Activated CD4-positive, alpha-beta memory T cell treated with anti-CD3 and anti-CD28 coated beads, Interleukin-2, amount 10 ng/mL, durations not matched to agents 7 days and 5 days (primary cell): ENCODE measurements at regions not wholly inside any gene's neighbourhood (a gene's known extent, or its start where the extent isn't known, plus 50 kb on each side); places are given as distances from the start of the nearest gene placed in this dataset.

Experiments
- CTCF ChIA-PET: fragments of 350-600 bp; sonication (Branson Sonifier 250); formaldehyde crosslinking; loops from one replicate; lab custom pipeline; 2021; ENCODE audit warnings: antibody characterized with exemption, inconsistent platforms; lab: Charles Lee
- POLR2A ChIA-PET: fragments of 350-600 bp; sonication (Branson Sonifier 250); formaldehyde crosslinking; loops from one replicate; lab custom pipeline; 2021; ENCODE audit warnings: antibody characterized with exemption; lab: Charles Lee
- DNase-seq: peaks from one replicate; pipeline ENCODE4 v3.0.0-alpha.2; 2020
- H3K27ac Mint-ChIP-seq: one replicate; pipeline ENCODE4 v1.8.0; 2021; ENCODE audit warnings: mild to moderate bottlenecking, mixed read lengths
- H3K27me3 Mint-ChIP-seq: one replicate; pipeline ENCODE4 v1.8.0; 2021; ENCODE audit warnings: mixed read lengths
- H3K36me3 Mint-ChIP-seq: one replicate; pipeline ENCODE4 v1.8.0; 2021; ENCODE audit warnings: low read depth, mixed read lengths
- H3K4me1 Mint-ChIP-seq: one replicate; pipeline ENCODE4 v1.8.0; 2021; ENCODE audit warnings: mixed read lengths
- H3K4me3 Mint-ChIP-seq: one replicate; pipeline ENCODE4 v1.8.0; 2021; ENCODE audit warnings: mild to moderate bottlenecking, mixed read lengths
- H3K9me3 Mint-ChIP-seq: one replicate; pipeline ENCODE4 v1.8.0; 2021; ENCODE audit warnings: mixed read lengths

GRCh38 chrX:88366314-88366713 lies 380.7 kb upstream of the CPXCR1 start:
- peaks cover 2% of the 10 kb centered on the region for H3K9me3 Mint-ChIP-seq
- no peaks in the 10 kb centered on the region for H3K27me3 Mint-ChIP-seq
- DNase-seq, result no peak
- CTCF ChIA-PET, result no interaction called here
- no peaks in the 10 kb centered on the region for H3K36me3 Mint-ChIP-seq
- H3K4me1 Mint-ChIP-seq, result no peaks in the 10 kb centered on the region
- no peak overlapping the region for H3K27ac Mint-ChIP-seq
- POLR2A ChIA-PET, result no interaction called here
- H3K4me3 Mint-ChIP-seq, result no peak overlapping the region

- ChIA-PET CTCF (no interaction called here), POLR2A (no interaction called here)
- H3K9me3 Mint-ChIP-seq, result no peaks in the 10 kb centered on the region
- H3K4me3 Mint-ChIP-seq, result no peak overlapping the region
- H3K4me1 Mint-ChIP-seq, result no peaks in the 10 kb centered on the region
- no peaks in the 10 kb centered on the region for H3K27me3 Mint-ChIP-seq
- no peak for DNase-seq
- no peak overlapping the region for H3K27ac Mint-ChIP-seq
- no peaks in the 10 kb centered on the region for H3K36me3 Mint-ChIP-seq
Observed at GRCh38 chrX:88378406-88378805, 368.6 kb upstream of the CPXCR1 start.

DNA sequence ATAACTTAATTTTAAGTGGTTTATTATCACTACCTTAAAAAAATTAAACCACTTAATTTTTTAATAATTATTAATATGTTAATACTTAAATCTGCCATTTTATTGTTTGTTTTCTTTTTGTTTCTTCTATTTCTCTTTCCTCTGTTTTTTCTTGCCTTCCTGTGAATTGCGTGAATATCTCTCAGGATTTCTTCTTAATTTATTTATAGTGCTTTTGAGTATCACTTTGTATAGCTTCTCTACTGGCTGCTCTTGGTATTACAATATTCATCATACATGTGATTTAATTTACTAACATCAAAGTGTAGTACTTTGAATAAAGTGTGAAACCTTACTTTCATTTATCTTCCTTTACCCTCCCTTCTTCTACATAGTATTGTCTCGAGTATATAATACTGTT lies 349.5 kb upstream of the CPXCR1 start:
- H3K9me3 Mint-ChIP-seq, result no peaks in the 10 kb centered on the region
- H3K27me3 Mint-ChIP-seq, result no peaks in the 10 kb centered on the region
- H3K4me3 Mint-ChIP-seq, result no peak overlapping the region
- no peak overlapping the region for H3K27ac Mint-ChIP-seq
- POLR2A ChIA-PET, result no interaction called here
- H3K36me3 Mint-ChIP-seq, result no peaks in the 10 kb centered on the region
- no peaks in the 10 kb centered on the region for H3K4me1 Mint-ChIP-seq
- CTCF ChIA-PET, result no interaction called here
- DNase-seq, result no peak

DNA sequence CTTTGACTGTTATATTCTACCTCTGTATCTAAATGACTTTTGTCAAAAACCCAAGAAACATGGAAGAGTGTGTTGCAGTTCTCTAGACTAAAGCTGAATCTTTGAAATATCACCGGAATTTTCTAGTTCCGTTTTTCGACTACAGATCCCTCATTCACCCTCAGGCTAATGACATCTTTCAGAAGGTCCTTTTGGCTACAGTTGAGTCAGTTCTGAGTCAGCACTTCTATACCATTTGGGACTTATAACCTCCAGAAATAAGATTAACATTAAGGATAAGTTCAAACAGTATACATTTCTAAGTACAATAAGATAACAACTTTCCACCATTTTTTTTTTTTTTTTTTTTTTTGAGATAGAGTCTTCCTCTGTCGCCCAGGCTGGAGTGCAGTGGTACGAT lies 331.0 kb upstream of the CPXCR1 start:
- Mint-ChIP-seq H3K9me3 (no peaks in the 10 kb centered on the region), H3K27me3 (no peaks in the 10 kb centered on the region), H3K4me3 (no peak overlapping the region), H3K4me1 (no peaks in the 10 kb centered on the region), H3K27ac (no peak overlapping the region), H3K36me3 (no peaks in the 10 kb centered on the region)
- POLR2A ChIA-PET, result no interaction called here
- DNase-seq, result no peak
- CTCF ChIA-PET, result no interaction called here

DNA sequence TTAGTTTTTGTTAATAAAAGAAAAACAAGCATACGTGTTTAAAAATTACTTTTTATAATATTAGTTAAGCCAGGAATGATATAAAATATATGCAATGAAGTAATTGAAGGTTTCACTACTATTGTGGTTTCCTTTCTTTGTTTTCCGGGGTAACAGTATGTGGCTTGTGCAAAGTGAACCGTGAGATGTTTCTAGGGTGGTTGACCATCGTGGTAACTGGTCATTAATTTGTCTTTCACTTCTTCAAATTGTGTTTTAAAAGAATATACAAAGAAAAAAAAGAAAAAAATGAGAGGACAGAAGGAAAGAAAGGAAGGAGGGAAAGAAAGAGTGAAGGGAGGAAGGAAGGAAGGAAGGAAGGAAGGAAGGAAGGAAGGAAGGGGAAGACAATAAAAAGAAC lies 330.1 kb upstream of the CPXCR1 start:
- H3K4me1 Mint-ChIP-seq, result no peaks in the 10 kb centered on the region
- POLR2A ChIA-PET, result no interaction called here
- DNase-seq, result no peak
- no peaks in the 10 kb centered on the region for H3K36me3 Mint-ChIP-seq
- H3K4me3 Mint-ChIP-seq, result no peak overlapping the region
- no peaks in the 10 kb centered on the region for H3K9me3 Mint-ChIP-seq
- H3K27ac Mint-ChIP-seq, result no peak overlapping the region
- CTCF ChIA-PET, result no interaction called here
- no peaks in the 10 kb centered on the region for H3K27me3 Mint-ChIP-seq

DNA sequence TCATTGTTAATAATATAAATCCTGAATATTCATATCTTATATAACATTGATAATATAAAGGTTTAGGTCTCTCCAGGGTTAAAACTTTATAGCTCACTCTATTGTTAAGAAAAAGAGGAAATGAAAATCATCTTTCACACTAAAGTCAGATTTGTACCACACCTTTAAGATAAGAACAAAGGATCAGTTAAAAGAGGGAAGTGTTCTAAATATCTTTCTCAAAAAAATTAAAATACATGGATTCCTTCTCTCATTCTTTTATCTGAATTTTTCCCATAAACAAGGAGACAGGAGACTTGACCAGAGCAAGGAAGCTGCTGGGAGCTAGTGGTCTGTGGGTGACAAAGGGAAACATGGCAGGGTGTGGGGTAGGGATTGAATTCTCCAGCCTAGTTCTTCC lies 323.0 kb upstream of the CPXCR1 start:
- Mint-ChIP-seq H3K36me3 (no peaks in the 10 kb centered on the region), H3K4me3 (no peak overlapping the region), H3K9me3 (no peaks in the 10 kb centered on the region), H3K27me3 (no peaks in the 10 kb centered on the region), H3K4me1 (no peaks in the 10 kb centered on the region), H3K27ac (no peak overlapping the region)
- ChIA-PET POLR2A (no interaction called here), CTCF (no interaction called here)
- no peak for DNase-seq

DNA sequence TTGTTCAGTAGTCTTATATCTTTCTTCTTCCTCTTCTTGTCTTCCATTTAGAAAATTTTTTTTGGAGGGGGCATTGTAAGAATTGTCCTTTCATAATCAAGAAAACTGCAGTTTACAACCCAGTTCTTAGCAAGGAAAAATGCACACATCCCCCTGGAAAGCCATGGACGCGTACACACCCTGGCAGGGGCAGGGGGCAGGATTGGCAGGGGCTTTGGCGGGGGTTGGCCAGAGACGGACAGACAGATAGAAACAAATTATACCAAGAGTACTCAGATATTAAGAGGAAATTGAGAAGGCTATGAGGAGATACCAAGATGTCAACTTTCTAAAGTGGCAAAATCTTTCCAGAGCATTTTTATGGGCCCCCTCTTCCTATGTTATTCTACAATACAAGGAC lies 322.5 kb upstream of the CPXCR1 start:
- no peak overlapping the region for H3K27ac Mint-ChIP-seq
- H3K4me3 Mint-ChIP-seq, result no peak overlapping the region
- no peak for DNase-seq
- POLR2A ChIA-PET, result no interaction called here
- H3K9me3 Mint-ChIP-seq, result no peaks in the 10 kb centered on the region
- no peaks in the 10 kb centered on the region for H3K36me3 Mint-ChIP-seq
- no peaks in the 10 kb centered on the region for H3K4me1 Mint-ChIP-seq
- CTCF ChIA-PET, result no interaction called here
- no peaks in the 10 kb centered on the region for H3K27me3 Mint-ChIP-seq

DNA sequence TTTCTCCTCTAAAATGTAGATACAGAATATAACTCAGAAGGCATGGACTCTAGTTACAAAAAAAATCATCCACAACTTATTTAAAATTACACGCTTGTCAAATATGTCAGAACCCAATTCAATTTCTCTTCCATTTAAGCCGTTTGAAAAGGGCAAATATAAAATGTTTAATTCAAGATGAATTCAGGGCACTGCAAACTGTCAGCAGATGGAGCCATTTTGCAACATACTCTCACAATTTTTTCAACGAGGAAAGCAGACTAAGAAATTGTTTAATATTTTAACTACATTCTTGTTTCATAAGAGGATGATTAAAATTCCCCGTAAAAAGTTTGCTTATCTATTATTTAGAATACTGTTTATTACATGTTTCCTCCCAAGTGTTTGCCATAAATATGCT lies 321.3 kb upstream of the CPXCR1 start:
- H3K27ac Mint-ChIP-seq, result no peak overlapping the region
- no peak for DNase-seq
- no peak overlapping the region for H3K4me3 Mint-ChIP-seq
- ChIA-PET POLR2A (no interaction called here), CTCF (no interaction called here)
- H3K36me3 Mint-ChIP-seq, result no peaks in the 10 kb centered on the region
- H3K9me3 Mint-ChIP-seq, result no peaks in the 10 kb centered on the region
- no peaks in the 10 kb centered on the region for H3K4me1 Mint-ChIP-seq
- no peaks in the 10 kb centered on the region for H3K27me3 Mint-ChIP-seq

GRCh38 chrX:88437563-88437962 lies 309.5 kb upstream of the CPXCR1 start:
- CTCF ChIA-PET, result no interaction called here
- no peaks in the 10 kb centered on the region for H3K4me1 Mint-ChIP-seq

GRCh38 chrX:88438209-88438608 lies 308.8 kb upstream of the CPXCR1 start:
- Mint-ChIP-seq H3K36me3 (no peaks in the 10 kb centered on the region), H3K27me3 (no peaks in the 10 kb centered on the region), H3K9me3 (peaks cover 1% of the 10 kb centered on the region), H3K4me3 (no peak overlapping the region), H3K27ac (no peak overlapping the region), H3K4me1 (no peaks in the 10 kb centered on the region)
- ChIA-PET POLR2A (no interaction called here), CTCF (no interaction called here)
- DNase-seq, result no peak

More at GRCh38 chrX:88437563-88437962, 309.5 kb upstream of the CPXCR1 start:
- no peak overlapping the region for H3K27ac Mint-ChIP-seq
- no peaks in the 10 kb centered on the region for H3K9me3 Mint-ChIP-seq
- POLR2A ChIA-PET, result no interaction called here
- no peak overlapping the region for H3K4me3 Mint-ChIP-seq
- H3K36me3 Mint-ChIP-seq, result no peaks in the 10 kb centered on the region
- no peaks in the 10 kb centered on the region for H3K27me3 Mint-ChIP-seq
- no peak for DNase-seq

DNA sequence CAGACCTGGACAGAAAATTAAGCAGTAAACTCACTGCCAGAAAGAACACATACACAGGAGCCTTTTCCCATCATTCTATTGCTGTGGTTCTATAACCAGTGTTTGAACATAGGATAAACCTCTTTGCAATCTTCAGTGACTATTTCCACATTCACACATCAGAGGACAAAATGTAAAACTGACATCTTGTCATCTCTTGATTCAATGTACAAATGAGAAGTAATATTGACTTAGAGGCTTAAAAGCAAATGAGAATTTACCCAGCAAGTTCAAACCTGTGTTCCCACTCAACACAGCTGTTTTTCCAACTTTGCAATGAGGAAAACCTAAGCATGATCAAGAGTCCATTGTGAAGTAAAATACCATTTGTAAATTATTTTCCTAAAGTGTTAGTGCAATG lies 307.1 kb upstream of the CPXCR1 start:
- DNase-seq, result no peak
- H3K27me3 Mint-ChIP-seq, result no peaks in the 10 kb centered on the region
- CTCF ChIA-PET, result no interaction called here
- H3K9me3 Mint-ChIP-seq, result peaks cover 2% of the 10 kb centered on the region
- H3K4me1 Mint-ChIP-seq, result no peaks in the 10 kb centered on the region
- H3K27ac Mint-ChIP-seq, result no peak overlapping the region
- POLR2A ChIA-PET, result no interaction called here
- H3K4me3 Mint-ChIP-seq, result no peak overlapping the region
- H3K36me3 Mint-ChIP-seq, result no peaks in the 10 kb centered on the region
